AG09319 (cell line): ENCODE measurements at regions not wholly inside any gene's neighbourhood (a gene's known extent, or its start where the extent isn't known, plus 50 kb on each side); places are given as distances from the start of the nearest gene placed in this dataset.
"Not testable (repeated sequence)": the region's sequence is repeated elsewhere in the genome, so short reads cannot be mapped to it uniquely, and the experiment has no call there.

Experiments used
- DNase-seq: peaks from one replicate; pipeline ENCODE4 v3.0.0-alpha.2; 2010; ENCODE audit warnings: low read depth; ENCODE audit errors: extremely low read depth
- TF ChIP-seq, protein P1 (sequence below): IDR thresholded peaks from 2 replicates; pipeline ENCODE4 v1.5.1; 2011; ENCODE audit warnings: low read depth, mild to moderate bottlenecking, inconsistent platforms, low read length, moderate library complexity

DNA sequence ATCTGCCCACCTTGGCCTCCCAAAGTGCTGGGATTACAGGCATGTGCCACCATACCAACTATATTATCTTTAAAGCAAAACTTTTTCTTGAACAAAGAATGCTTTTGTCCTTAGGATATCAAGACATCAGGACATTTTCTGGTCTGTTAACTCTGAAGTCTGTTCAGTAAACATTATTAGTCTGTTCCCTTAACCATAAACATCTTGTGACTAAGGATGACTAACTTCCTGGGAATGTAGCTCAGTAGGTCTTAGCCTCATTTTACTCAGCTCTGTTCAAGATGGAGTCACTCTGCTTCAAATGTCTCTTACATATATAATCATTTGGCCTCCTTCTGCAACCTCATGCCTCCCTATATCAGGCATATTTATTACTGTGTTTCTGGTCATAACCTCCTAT is 122.9 kb downstream of the UBE2NL start:
- DNase-seq: no peak
- TF ChIP-seq, protein P1, sequence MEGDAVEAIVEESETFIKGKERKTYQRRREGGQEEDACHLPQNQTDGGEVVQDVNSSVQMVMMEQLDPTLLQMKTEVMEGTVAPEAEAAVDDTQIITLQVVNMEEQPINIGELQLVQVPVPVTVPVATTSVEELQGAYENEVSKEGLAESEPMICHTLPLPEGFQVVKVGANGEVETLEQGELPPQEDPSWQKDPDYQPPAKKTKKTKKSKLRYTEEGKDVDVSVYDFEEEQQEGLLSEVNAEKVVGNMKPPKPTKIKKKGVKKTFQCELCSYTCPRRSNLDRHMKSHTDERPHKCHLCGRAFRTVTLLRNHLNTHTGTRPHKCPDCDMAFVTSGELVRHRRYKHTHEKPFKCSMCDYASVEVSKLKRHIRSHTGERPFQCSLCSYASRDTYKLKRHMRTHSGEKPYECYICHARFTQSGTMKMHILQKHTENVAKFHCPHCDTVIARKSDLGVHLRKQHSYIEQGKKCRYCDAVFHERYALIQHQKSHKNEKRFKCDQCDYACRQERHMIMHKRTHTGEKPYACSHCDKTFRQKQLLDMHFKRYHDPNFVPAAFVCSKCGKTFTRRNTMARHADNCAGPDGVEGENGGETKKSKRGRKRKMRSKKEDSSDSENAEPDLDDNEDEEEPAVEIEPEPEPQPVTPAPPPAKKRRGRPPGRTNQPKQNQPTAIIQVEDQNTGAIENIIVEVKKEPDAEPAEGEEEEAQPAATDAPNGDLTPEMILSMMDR: no peak

DNA sequence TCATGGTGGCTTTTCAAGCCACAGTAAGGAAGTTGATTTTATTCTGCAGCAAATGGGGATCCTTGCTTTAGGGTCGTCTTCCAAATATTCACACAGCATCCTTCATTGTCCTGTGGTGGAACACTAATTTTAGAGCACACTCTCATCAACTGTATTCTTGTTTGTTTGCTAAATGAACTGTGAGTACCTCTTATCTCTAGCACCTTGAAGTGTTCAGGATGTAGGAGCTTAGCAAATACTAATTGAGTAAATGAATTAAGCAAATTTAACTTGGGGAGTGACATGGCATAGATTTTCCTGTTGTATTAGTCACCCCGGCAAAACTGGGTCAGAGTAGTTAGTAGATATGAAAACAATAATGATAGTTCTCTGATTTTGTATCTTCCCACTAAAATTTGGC is 156.9 kb downstream of the UBE2NL start:
- TF ChIP-seq, protein P1: no peak
- no peak for DNase-seq

DNA sequence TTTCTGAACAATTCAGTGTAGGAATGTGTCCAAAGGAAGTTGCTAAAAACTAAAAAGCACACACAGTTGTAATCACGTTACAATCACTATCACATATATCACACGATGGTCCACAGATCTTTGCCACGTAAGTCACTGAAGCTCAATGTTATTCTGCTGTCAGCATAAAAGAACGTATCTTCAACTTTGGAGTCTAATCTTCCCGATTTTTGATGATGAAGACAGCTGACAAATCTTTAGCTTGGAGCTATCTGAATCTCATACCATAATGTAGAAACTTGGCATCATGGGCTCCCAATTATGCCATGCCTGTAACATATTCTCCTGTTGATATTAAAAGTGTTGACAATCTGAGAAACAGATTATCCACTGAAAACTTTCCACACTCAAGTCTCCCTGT is 158.4 kb downstream of the UBE2NL start:
- TF ChIP-seq, protein P1: no peak
- DNase-seq: no peak

DNA sequence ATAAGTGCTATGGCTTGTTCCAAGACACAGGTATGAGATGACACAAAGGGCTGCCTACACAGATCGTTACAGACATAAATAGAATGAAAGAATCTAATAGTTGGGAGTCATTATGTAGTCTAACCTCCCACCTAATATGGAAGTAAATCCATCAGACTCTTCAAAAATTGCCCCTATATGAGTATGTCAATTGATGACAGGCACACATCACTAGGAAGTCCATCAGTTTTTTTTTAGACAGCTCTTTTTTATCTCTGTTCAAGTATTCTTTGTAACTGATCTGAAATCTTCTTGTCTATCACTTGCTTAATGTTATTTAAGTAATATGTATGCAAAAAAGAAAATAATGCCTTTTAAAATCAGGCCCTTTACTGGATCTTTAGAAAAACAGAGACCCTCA is 191.6 kb downstream of the UBE2NL start:
- no peak for DNase-seq
- TF ChIP-seq, protein P1: no peak

DNA sequence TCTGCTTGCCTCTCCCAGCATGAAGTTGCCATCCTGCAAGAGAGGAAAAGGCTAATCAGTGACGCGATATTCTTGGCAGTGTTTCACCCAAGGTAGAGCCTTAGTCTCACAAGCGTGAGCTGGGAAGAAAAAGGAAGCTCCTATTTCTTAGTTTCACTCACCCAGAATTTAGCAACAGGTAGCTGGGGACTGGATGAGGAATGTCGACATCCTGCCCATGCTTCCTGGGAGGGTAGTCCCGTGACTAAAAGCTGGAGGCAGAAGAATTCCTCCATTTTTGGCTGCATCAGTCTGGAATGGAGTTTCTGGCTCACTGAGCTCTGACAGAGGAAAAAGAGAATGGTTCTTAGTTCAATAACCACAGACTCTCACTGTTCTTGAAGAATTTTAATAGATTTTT is 198.4 kb downstream of the UBE2NL start:
- DNase-seq: not testable (repeated sequence)

DNA sequence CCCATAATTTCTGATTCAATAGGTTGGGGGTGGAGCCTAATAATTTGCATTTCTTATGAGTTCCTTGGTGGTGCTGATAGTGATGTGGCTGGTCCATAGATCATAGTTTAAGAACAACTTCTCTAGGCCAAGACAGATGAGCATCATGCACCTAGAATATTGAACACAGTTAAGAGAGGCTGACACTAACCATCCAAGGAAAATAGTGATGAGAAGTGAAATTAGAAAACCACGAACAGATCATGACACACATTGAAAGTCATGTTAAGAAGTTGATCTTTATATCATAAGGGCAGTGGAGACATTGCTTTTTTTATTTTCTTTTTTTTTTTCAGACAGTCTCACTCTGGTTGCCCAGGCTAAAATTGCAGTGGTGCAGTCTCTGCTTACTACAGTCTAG is 205.8 kb downstream of the UBE2NL start:
- not testable (repeated sequence) for DNase-seq

DNA sequence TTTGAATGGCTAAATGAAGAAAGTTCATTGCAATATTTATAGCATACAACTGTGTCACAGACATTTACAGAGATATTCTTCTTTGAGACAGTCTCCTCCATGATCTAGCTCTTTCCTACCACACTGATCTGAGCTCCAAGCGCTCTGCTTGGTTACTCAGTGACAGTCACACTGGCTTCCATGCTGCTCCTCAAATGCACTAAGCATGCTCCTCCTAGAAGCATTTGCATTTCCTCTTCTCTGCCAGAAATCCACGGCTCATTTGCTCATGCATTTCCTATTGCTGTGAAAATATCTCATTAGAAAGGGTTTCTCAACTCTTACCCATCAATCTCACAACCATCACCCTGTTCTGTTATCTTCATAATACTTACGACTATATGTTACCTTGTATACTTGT is 208.2 kb downstream of the UBE2NL start:
- DNase-seq: not testable (repeated sequence)

DNA sequence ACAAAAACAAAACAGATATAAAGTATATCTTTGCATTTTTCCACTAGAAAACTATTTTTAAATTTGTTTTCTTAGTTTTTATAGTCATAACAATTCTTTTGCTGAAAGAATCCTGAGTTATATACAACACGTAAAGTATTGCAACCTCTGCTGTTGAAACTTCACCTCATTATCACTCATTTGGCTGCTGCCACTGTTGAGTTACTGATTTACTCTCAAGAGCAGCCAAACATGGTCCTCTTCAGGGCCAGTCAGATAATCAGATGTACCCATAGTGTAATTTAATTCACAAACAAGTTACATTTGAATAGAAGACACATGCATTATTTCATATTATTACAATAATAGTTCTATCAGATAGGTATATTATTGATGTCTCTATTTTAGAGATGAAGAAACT is 235.6 kb downstream of the UBE2NL start:
- DNase-seq: not testable (repeated sequence)

DNA sequence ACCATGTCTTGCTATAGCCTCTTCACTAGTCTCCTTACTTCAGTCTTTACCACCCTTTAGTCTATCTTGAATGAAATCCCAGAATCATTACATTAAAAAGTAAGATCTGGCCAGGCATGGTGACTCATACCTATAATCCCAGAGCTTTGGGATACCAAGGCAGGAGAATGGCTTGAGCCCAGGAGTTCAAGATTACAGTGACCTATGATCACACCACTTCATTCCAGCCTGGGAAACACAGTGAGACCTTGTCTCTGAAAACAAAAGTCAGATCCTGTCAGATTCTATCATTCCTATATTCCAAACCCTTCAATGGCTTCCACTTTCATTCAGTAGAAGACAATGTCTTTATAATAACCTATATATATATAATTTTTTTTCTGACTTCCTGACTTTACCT is 237.7 kb downstream of the UBE2NL start:
- DNase-seq: not testable (repeated sequence)

DNA sequence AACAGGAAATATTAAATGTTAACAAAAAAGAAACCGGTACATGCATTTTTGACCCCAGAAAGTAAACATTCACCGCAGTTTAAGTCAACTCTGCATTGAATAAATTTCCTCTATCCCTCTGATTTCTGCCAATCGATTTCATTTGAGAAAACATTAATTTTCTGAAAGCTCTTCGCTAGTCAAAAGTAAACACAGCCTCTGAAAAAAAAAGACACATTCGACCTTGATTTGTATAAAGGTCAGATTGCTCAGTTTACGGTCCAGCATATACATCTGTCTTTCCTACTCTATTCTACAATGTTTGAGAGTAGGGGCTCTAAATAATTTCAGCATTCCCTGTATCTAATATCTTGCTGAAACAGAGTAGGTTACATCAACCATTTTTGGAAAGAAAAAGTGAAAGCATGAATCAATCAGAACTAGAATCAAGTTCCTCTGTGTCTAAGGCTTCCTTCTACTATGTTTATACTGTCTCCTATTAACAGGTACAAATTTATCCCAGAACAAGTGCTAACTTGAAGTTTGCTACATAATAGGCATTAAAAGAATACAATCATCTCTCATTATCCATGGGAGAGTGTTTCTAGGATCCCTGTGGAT is 243.8 kb downstream of the UBE2NL start:
- not testable (repeated sequence) for DNase-seq

DNA sequence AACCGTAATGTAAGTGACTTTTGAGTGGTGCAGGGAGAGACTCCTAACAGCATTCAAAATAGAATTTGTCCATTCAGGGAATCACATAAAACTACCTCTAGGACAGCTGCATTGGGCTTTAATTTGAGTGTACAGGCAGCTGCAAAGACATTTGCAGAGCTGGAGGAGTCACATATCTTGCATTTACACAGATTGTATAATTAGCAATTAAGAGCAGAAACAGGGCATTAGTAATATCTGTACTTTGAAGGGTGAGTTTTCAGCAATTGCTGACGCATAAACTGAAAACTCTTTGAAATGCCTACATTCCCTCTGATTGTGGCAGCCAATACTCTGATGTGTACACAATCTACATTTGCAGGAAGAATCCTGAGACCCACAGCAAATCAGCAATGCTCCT is 245.6 kb downstream of the UBE2NL start:
- not testable (repeated sequence) for DNase-seq

DNA sequence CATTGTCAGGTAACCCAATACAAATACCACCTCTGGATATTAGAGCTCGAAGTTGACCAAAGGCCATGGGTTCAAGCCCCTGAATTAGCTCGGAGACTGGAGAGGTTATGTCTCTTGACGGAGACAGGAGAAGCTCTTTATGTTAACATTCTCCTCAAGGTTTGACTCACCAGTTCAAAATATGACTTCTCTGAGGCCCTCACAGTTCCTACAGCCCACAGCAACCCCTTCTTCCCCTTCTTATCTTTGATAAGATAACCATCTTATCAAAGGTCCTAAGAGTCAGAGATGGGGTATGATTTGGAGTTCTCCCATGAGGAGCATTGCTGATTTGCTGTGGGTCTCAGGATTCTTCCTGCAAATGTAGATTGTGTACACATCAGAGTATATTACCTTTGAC is 246.6 kb downstream of the UBE2NL start:
- DNase-seq: not testable (repeated sequence)

DNA sequence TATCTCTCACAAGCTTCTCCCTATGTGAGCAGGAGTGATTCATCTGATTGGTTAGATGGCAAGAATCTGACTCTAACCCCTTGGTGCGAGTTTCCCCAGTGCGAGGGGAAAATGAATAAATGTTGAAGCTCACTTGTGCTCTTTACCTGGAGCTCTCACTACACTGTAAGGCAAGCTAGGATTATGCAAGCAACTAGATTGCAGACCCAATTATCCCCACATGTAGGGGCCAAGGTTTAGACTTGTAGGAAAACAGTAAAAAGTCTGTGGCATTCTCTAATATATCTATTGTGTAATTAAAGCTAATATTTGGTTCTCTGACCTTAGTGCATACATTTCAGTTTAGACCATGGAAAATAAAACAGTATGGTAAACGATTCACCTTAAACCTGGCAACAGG is 247.2 kb downstream of the UBE2NL start:
- DNase-seq: not testable (repeated sequence)

DNA sequence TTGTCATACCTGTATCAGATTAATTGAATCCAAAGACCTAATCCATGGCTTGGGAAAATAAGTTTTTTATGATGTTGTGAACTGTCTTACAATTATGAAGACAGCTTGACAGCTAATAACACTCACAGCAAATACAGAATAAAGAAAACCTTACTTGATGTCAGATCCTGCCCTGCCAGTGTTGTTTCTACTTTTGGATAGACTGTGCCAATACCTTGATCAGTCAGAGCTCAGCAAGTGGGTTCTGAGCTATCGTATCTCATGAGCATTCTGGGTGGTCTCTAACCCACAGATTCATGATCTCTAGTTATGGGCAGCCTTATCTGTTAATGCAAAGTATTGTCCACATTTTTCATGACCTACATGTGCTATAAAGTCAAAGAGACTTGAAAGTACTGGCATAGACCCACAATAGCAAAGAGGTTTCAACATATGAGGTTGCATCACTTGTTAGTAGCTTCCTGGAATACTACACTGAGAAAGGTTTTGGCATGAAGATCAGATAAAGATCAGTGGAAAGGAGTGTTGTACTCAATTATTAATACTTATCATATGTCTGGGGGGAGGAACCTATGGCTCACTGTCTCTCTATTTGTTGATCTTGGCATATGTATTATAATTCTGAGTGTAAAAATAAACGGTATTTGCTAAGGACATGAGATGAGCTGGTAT is 250.7 kb downstream of the UBE2NL start:
- not testable (repeated sequence) for DNase-seq

DNA sequence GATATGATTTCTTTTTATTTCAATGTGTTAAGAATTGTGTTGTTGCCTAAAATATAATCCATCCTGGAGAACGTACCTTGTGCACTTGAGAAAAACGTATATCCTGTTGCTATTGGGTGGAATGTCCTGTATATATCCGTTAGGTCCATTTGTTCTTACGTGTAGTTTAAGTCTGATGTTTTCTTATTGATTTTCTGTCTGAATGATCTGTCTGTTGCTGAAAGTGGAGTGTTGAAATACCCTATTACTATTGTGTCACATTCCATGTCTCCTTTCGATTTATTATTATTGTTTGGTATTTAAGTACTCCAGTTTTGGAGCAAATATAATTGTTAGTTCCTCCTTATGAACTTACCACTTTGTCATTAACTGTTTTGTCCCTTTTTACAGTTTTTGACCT is 270.6 kb downstream of the UBE2NL start:
- DNase-seq: not testable (repeated sequence)

DNA sequence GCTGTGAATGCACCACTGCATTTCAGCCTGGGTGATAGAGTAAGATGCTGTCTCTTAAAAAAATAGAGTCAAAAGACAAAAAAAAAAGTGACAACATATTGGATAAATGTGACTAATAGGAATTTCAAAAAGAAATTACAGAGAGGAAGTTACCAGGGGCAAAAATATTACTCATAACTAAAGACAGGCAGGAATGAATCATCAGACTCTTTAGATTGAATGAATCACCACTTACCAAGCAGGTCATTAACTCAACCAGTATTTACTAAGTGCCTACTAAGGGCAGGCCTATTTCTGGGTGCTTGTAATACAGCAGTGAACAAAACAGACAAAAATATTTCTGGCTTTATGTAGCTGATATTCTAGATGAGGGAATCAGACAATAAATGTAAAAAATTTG is 301.3 kb downstream of the UBE2NL start:
- not testable (repeated sequence) for DNase-seq
